ENCODE measurements at regions not wholly inside any gene's neighbourhood (a gene's known extent, or its start where the extent isn't known, plus 50 kb on each side); places are given as distances from the start of the nearest gene placed in this dataset.

GRCh38 chr10:33832124-33832787 is 497.8 kb upstream of the NRP1 start:
- no peak for TF ChIP-seq CTCF (IDR thresholded peaks at IDR 0.05)
- no peak for TF ChIP-seq POLR2A (IDR thresholded peaks at IDR 0.05)

Data from right lobe of liver (tissue), 4 donors.